SK-N-SH (cell line): ENCODE measurements at regions not wholly inside any gene's neighbourhood (a gene's known extent, or its start where the extent isn't known, plus 50 kb on each side); places are given as distances from the start of the nearest gene placed in this dataset.

ENCODE experiments used
- NRF1 ChIP-seq: IDR thresholded peaks from 2 replicates; pipeline ENCODE4 v1.6.1; 2012; ENCODE audit warnings: low read depth, mild to moderate bottlenecking, low read length
- RCOR1 ChIP-seq: fragments of 150-350 bp; IDR thresholded peaks from 2 replicates; pipeline ENCODE4 v1.6.1; 2017; ENCODE audit warnings: antibody characterized with exemption, low read length
- TEAD4 ChIP-seq: IDR thresholded peaks from 2 replicates; pipeline ENCODE4 v1.4.0; 2012; ENCODE audit warnings: mild to moderate bottlenecking, borderline replicate concordance; ENCODE audit not compliant: insufficient read depth
- TF ChIP-seq, protein P1 (sequence below): fragments of 200-600 bp; sonication (generic); IDR thresholded peaks from 2 replicates; pipeline ENCODE4 v1.6.1; 2017; ENCODE audit warnings: antibody characterized with exemption, mild to moderate bottlenecking, moderate library complexity
- TF ChIP-seq, protein P2 (sequence below): IDR thresholded peaks from 2 replicates; pipeline ENCODE4 v1.4.0; 2012; ENCODE audit warnings: low read depth, borderline replicate concordance

DNA sequence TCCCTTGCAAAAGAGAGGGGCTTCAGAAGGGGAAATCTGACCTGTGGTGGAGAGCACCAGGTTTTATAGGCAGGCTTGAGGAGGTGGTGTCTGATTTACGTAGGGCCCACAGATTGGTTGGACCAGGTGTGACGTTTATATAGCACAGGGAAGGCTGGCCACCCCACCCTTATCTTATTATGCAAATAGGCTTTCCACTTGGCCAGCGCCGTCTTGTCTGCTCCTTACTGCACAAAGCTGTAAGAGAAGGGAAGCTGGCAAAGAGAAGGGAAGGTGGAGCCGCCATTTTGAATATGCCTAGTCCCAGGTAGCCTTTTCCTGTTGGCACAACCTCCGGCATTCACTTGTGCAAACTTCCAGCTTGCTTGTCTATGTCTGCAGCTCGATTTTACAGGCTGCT lies 221.4 kb downstream of the GATA3 start:
- TF ChIP-seq NRF1 (no peak), TEAD4 (no peak), RCOR1 (no peak)
- TF ChIP-seq, protein P1, sequence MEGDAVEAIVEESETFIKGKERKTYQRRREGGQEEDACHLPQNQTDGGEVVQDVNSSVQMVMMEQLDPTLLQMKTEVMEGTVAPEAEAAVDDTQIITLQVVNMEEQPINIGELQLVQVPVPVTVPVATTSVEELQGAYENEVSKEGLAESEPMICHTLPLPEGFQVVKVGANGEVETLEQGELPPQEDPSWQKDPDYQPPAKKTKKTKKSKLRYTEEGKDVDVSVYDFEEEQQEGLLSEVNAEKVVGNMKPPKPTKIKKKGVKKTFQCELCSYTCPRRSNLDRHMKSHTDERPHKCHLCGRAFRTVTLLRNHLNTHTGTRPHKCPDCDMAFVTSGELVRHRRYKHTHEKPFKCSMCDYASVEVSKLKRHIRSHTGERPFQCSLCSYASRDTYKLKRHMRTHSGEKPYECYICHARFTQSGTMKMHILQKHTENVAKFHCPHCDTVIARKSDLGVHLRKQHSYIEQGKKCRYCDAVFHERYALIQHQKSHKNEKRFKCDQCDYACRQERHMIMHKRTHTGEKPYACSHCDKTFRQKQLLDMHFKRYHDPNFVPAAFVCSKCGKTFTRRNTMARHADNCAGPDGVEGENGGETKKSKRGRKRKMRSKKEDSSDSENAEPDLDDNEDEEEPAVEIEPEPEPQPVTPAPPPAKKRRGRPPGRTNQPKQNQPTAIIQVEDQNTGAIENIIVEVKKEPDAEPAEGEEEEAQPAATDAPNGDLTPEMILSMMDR: no peak
- TF ChIP-seq, protein P2, sequence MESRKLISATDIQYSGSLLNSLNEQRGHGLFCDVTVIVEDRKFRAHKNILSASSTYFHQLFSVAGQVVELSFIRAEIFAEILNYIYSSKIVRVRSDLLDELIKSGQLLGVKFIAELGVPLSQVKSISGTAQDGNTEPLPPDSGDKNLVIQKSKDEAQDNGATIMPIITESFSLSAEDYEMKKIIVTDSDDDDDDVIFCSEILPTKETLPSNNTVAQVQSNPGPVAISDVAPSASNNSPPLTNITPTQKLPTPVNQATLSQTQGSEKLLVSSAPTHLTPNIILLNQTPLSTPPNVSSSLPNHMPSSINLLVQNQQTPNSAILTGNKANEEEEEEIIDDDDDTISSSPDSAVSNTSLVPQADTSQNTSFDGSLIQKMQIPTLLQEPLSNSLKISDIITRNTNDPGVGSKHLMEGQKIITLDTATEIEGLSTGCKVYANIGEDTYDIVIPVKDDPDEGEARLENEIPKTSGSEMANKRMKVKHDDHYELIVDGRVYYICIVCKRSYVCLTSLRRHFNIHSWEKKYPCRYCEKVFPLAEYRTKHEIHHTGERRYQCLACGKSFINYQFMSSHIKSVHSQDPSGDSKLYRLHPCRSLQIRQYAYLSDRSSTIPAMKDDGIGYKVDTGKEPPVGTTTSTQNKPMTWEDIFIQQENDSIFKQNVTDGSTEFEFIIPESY: no peak
